ENCODE measurements at regions not wholly inside any gene's neighbourhood (a gene's known extent, or its start where the extent isn't known, plus 50 kb on each side); places are given as distances from the start of the nearest gene placed in this dataset.

- no peak for TF ChIP-seq CTCF (IDR thresholded peaks at IDR 0.05; ENCODE audit: control extremely low read depth, extremely low read depth, low read depth, missing control alignments)
- POLR2A ChIA-PET, result no interaction called here
- CTCF ChIA-PET, result interaction anchor here (1.2 kb wide), 1 partner anchor 12 kb away, joined by 4 read pairs; no protein-coding TSS in a partner anchor
Measured at GRCh38 chr1:94321662-94322061, 84.3 kb upstream of the ARHGAP29 start.

GRCh38 chr1:94319319-94320102 is 82.1 kb upstream of the ARHGAP29 start:
- TF ChIP-seq CTCF (IDR thresholded peaks at IDR 0.05; ENCODE audit: control extremely low read depth, extremely low read depth, low read depth, missing control alignments), result no peak
- CTCF ChIA-PET, result interaction anchor here (1.3 kb wide), 1 partner anchor 262 kb away, joined by 3 read pairs; no protein-coding TSS in a partner anchor
- POLR2A ChIA-PET, result no interaction called here

More at GRCh38 chr1:94321662-94322061, 84.3 kb upstream of the ARHGAP29 start:
- no peak for DNase-seq (ENCODE audit: extremely low spot score)

GRCh38 chr1:94318505-94319030 is 81.2 kb upstream of the ARHGAP29 start:
- no peak for DNase-seq (ENCODE audit: extremely low spot score)
- ChIA-PET CTCF (interaction anchor here (1.1 to 2.4 kb wide), 3 partner anchors 16 to 279 kb away, joined by 3 to 8 read pairs (median 4); no protein-coding TSS in a partner anchor), POLR2A (no interaction called here)
- TF ChIP-seq CTCF (IDR thresholded peaks at IDR 0.05; ENCODE audit: control extremely low read depth, extremely low read depth, low read depth, missing control alignments), result no peak

More at GRCh38 chr1:94319319-94320102, 82.1 kb upstream of the ARHGAP29 start:
- DNase-seq (ENCODE audit: extremely low spot score), result no peak

GRCh38 chr1:94317790-94318188 is 80.4 kb upstream of the ARHGAP29 start:
- no peak for TF ChIP-seq CTCF (IDR thresholded peaks at IDR 0.05; ENCODE audit: control extremely low read depth, extremely low read depth, low read depth, missing control alignments)
- POLR2A ChIA-PET, result no interaction called here
- CTCF ChIA-PET, result interaction anchor here (1.0 to 2.4 kb wide), 4 partner anchors 14 to 278 kb away, joined by 3 to 8 read pairs (median 4); no protein-coding TSS in a partner anchor
- no peak for DNase-seq (ENCODE audit: extremely low spot score)

- TF ChIP-seq CTCF (IDR thresholded peaks at IDR 0.05; ENCODE audit: control extremely low read depth, extremely low read depth, low read depth, missing control alignments), result no peak
- DNase-seq (ENCODE audit: extremely low spot score), result no peak
- ChIA-PET POLR2A (no interaction called here), CTCF (interaction anchor here (1.0 to 2.4 kb wide), 6 partner anchors 14 to 277 kb away, joined by 3 to 8 read pairs (median 4); no protein-coding TSS in a partner anchor)
Measured at GRCh38 chr1:94316836-94317789, 79.7 kb upstream of the ARHGAP29 start.

- DNase-seq (ENCODE audit: extremely low spot score), result no peak
- POLR2A ChIA-PET, result no interaction called here
- TF ChIP-seq CTCF (IDR thresholded peaks at IDR 0.05; ENCODE audit: control extremely low read depth, extremely low read depth, low read depth, missing control alignments), result no peak
- CTCF ChIA-PET, result interaction anchor here (0.7 to 1.3 kb wide), 3 partner anchors 17 to 148 kb away, joined by 3 to 4 read pairs (median 3); no protein-coding TSS in a partner anchor
Measured at GRCh38 chr1:94316183-94316582, 78.8 kb upstream of the ARHGAP29 start.

All from GM10248 (cell line).